ENCODE measurements at regions not wholly inside any gene's neighbourhood (a gene's known extent, or its start where the extent isn't known, plus 50 kb on each side); places are given as distances from the start of the nearest gene placed in this dataset.

- Histone ChIP-seq H3K36me3 (ENCODE audit: insufficient read depth, low read length) (no peaks in the 10 kb centered on the region), H3K9me3 (ENCODE audit: control insufficient read depth in 1 of 2, insufficient read depth in 1 of 2, low read length in 2 of 2) (no peaks in the 10 kb centered on the region), H3K4me3 (ENCODE audit: low read length) (no peak overlapping the region), H3K4me1 (ENCODE audit: insufficient read depth, low read length) (no peaks in the 10 kb centered on the region), H3K27me3 (ENCODE audit: control insufficient read depth in 1 of 2, insufficient read depth in 2 of 2, low read length in 2 of 2) (no peaks in the 10 kb centered on the region), H3K27ac (ENCODE audit: low read depth in 1 of 2, low read length in 2 of 2) (no peak overlapping the region)
- Mint-ChIP-seq H3K9me3 (no peaks in the 10 kb centered on the region), H3K27me3 (no peaks in the 10 kb centered on the region), H3K36me3 (ENCODE audit: low read depth) (no peaks in the 10 kb centered on the region), H3K4me3 (no peak overlapping the region), H3K4me1 (ENCODE audit: low read depth) (no peaks in the 10 kb centered on the region), H3K27ac (no peak overlapping the region)
- intact Hi-C loops (cut with DNase I, micrococcal nuclease): no loop called here
- no peak for TF ChIP-seq CTCF (IDR thresholded peaks at IDR 0.05)
- ChIA-PET CTCF (no interaction called here), POLR2A (no interaction called here)
- no peak for ATAC-seq (ENCODE audit: poor library complexity)
- no peak for DNase-seq
Measured at GRCh38 chr2:167368371-167368770, 480.1 kb downstream of the XIRP2 start.

- H3K36me3 ChIP-seq (ENCODE audit: insufficient read depth, low read length): no peaks in the 10 kb centered on the region
- ChIA-PET POLR2A (no interaction called here), CTCF (no interaction called here)
- TF ChIP-seq CTCF (IDR thresholded peaks at IDR 0.05): no peak
- H3K4me1 ChIP-seq (ENCODE audit: insufficient read depth, low read length): no peaks in the 10 kb centered on the region
- H3K27ac ChIP-seq (ENCODE audit: low read depth in 1 of 2, low read length in 2 of 2): no peak overlapping the region
- intact Hi-C loops (cut with DNase I, micrococcal nuclease): no loop called here
- no peaks in the 10 kb centered on the region for H3K27me3 ChIP-seq (ENCODE audit: control insufficient read depth in 1 of 2, insufficient read depth in 2 of 2, low read length in 2 of 2)
- no peaks in the 10 kb centered on the region for H3K36me3 Mint-ChIP-seq (ENCODE audit: low read depth)
- H3K4me3 Mint-ChIP-seq: no peak overlapping the region
- no peak overlapping the region for H3K4me3 ChIP-seq (ENCODE audit: low read length)
- H3K27me3 Mint-ChIP-seq: no peaks in the 10 kb centered on the region
- no peak overlapping the region for H3K27ac Mint-ChIP-seq
- no peaks in the 10 kb centered on the region for H3K9me3 Mint-ChIP-seq
- DNase-seq (no peak), ATAC-seq (ENCODE audit: poor library complexity) (no peak)
- no peaks in the 10 kb centered on the region for H3K4me1 Mint-ChIP-seq (ENCODE audit: low read depth)
- no peaks in the 10 kb centered on the region for H3K9me3 ChIP-seq (ENCODE audit: control insufficient read depth in 1 of 2, insufficient read depth in 1 of 2, low read length in 2 of 2)
Measured at GRCh38 chr2:167365216-167365615, 476.9 kb downstream of the XIRP2 start.

- POLR2A ChIA-PET: no interaction called here
- Mint-ChIP-seq H3K27me3 (no peaks in the 10 kb centered on the region), H3K4me3 (no peak overlapping the region), H3K27ac (no peak overlapping the region), H3K9me3 (no peaks in the 10 kb centered on the region), H3K36me3 (ENCODE audit: low read depth) (no peaks in the 10 kb centered on the region), H3K4me1 (ENCODE audit: low read depth) (no peaks in the 10 kb centered on the region)
- no peak for TF ChIP-seq CTCF (IDR thresholded peaks at IDR 0.05)
- H3K4me1 ChIP-seq (ENCODE audit: insufficient read depth, low read length): no peaks in the 10 kb centered on the region
- H3K4me3 ChIP-seq (ENCODE audit: low read length): no peak overlapping the region
- H3K27ac ChIP-seq (ENCODE audit: low read depth in 1 of 2, low read length in 2 of 2): no peak overlapping the region
- CTCF ChIA-PET: no interaction called here
- H3K27me3 ChIP-seq (ENCODE audit: control insufficient read depth in 1 of 2, insufficient read depth in 2 of 2, low read length in 2 of 2): no peaks in the 10 kb centered on the region
- ATAC-seq (ENCODE audit: poor library complexity) (no peak), DNase-seq (no peak)
- intact Hi-C loops (cut with DNase I, micrococcal nuclease): no loop called here
- H3K36me3 ChIP-seq (ENCODE audit: insufficient read depth, low read length): no peaks in the 10 kb centered on the region
- H3K9me3 ChIP-seq (ENCODE audit: control insufficient read depth in 1 of 2, insufficient read depth in 1 of 2, low read length in 2 of 2): no peaks in the 10 kb centered on the region
Measured at GRCh38 chr2:167361426-167361825, 473.1 kb downstream of the XIRP2 start.

Measured in CD4-positive, alpha-beta T cell (primary cell).